CD4-positive, alpha-beta T cell treated with Interleukin-10 for 1 hour (primary cell): ENCODE measurements at regions not wholly inside any gene's neighbourhood (a gene's known extent, or its start where the extent isn't known, plus 50 kb on each side); places are given as distances from the start of the nearest gene placed in this dataset.

Experiments
- DNase-seq: peaks from one replicate; pipeline ENCODE4 v3.0.0-alpha.2; 2020

DNA sequence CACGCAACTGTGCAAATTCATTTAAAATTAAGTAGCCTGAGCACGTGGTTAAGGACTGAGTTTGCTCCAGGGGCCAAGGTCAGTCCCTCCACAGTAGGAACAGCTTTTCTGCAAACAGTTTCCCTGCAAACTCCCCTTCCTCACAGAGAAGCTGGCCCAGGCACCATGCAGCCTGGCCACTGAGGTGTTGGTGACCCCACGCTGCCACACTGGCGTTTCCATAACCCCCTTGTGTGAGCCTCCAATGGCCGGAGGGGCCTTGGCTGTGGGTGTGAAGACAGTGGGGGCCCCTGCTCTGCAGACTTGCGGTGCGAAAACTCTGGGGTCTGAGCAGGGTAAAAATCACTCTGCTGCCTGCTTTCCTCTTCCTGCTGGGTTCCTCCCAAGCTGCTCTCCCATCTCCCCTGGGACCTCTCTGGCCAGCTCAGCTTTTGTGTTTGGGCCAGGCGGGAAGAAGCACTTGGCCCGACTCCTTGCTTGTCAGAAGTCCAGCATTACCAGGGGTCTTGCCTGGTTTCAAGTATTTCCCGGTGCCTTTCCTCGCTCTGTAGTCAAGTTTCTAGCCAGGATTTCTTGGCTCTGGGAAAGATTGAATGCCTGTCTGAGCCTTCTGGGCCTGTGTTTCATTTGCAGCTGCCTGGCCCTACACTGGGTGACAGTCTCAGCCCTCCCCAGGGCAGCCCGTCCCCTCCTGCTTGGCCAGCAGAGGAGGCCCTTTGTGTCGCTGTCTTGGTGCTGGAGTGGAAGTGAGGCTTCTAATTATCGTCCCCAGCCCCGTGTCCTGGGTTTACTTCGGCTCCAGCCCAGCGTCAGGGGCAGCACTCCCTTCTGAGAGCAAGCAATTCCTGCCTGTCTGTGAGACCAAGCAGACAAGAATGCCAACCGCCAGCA lies 131.4 kb upstream of the SLC1A4 start:
- no peak for DNase-seq

DNA sequence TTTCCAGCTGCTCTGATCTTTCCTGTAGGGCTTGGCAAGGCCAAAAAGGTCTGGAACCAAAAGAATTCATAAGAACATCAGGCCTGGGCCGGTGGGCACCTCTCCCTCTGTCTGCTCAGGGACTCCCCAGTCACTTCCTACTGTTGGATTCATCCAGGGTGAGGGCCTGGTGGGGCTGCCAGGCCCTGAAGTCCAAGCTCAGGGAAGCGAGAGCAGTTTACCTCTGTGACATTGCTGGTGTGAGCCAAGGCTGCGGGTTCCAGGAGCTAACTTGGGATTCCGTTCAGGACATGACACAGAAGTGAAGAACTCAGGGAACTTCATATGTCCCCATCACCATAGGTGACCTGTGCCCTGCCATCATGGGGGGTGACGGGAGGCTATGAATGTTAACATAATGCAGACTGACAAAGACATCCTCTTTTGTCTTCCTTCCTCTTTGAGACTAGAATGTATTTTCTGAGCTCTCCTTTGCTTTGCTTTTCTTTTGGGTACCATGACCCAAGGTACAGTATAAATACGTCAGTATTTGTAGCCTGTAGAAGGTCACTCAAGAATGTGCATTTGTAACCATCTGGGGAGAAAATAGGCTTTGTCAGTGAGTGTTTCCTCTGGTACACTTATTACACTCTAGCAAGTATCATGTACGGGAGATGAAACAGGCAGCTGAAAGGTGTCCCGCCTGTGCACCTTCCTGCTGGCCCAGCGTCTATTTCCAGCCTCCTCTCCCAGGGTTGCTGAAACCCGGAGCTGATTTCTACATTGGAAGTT lies 130.5 kb upstream of the SLC1A4 start:
- no peak for DNase-seq

DNA sequence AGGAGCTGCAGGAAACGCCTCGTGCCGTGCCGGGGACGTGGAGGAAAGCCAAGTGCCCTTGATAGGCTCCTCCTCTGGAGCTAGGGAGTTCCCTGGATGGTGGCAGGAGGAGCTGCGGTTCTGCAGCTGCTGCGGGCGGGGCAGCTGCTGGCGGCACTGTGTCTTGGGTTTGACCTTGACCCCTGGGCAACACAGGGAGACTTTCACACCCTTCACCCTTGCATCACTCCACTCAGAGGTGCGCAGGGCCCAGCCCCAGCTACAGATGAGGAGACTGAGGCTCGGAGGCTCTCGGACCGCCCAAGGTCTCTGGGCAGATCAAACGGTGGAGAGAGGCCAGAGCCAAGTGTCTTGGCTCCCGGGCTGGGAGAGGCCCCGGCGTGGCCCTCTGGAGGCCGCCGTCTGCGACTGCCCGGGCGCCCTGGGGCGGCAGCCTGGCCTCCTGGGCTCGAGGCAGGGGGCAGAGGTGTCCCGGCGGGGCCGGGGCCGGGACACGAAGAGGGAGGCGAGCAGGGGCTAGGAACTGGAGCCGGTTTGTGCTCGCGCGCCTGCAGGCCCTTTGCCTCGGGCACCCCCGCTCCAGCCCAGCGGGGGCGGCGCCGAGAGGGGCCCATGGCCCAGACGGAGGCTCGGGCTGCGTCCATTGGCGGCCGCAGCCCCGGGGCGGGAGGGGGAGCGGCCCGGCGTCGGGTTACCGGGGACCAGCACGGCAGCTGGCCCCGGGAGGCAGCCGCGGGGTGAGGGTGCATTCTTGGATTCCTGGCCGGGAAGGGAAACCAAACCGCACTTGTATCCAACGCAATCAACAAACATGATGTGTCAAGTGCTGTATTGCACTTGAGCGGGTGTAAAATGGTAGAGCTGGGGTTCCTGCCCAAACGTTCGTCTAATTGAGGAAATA lies 129.6 kb upstream of the SLC1A4 start:
- DNase-seq = no peak

DNA sequence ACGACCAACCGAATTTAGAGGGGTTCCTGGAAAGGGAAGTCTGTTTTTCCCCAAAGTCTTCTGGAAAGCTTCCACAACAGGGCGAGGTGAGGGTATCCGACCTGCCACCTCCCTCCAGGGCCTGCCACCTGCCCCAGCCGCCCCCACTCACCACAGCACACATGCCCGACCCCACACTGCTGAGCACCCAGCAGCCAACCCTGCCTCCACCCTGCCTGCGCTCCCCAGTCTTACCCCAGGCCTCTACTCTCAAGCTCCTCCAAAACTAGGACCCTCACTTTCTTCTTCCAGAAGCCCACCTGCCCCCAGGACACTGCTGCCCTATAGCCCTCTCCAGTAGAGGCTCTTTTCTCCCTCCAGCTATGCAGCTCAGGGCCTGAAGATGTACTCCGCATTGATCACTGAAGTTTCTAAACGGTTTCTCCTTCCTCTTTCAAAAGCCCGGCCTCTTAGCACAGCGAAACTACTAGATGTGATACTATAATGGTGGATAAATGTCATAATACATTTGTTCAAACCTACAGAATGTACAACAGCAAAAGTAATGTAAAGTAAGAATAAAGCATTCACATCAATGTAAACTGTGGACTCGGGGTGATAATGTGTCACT lies 128.8 kb upstream of the SLC1A4 start:
- DNase-seq = no peak

DNA sequence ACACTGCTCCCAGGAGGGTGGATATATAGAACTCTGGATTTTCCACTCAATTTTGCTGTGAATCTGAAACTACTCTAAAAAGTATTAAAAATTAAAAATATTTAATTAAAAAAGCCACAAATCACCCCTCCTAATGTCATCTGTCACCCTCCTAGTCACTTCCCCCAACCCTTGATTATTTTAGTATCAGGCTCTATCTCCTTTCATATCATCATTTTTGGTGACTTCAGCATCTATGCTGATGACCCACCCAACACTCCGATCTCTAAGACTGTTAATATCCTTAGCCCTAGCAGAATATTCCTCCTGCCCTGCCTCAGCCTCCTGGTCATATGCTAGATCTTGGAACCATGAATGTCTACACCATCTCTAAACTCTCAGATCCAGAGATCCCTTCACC lies 128.3 kb upstream of the SLC1A4 start:
- no peak for DNase-seq

DNA sequence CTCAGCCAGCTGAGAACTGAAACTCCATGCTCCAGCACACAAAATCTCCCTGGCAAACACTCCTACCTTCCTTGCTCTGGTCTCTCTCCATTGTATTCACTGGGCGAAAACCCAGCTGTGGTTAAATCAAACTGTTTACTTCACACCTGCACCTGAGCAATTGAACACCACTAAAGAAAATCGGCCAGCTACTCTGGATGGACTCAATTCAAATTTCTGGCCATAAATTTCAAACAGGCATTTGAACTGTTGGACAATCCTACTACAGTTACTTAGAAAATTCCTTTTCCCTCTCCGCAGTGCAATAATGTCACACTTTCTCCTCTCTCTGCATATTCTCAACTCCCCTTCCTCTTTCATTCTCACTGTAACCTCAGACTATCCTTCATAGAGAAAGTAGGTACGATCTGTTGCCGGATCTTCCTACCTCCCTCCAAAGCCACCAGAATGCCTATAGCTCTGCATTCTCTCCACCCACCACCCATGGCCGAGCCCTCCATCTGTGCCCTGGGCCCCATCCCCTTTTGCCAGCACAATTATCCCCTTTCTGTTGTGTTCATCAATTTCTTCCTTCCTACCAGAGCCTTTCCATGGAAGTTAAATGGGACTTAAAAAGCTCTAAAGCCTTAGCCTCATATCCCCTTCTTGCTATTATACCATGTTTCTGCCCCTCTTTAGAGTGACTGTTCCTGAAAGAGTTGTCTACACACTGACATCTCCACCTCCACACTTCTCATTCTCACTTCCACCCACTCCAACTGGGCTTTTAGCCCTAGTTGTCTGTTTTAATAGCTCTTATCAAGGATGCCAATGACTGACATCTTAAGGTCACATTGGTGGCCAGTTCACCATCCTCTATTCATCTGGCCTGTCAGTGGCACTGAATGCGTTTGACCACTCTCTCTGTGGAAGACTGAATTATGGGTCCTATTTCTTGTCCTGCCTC lies 127.5 kb upstream of the SLC1A4 start:
- DNase-seq = no peak

DNA sequence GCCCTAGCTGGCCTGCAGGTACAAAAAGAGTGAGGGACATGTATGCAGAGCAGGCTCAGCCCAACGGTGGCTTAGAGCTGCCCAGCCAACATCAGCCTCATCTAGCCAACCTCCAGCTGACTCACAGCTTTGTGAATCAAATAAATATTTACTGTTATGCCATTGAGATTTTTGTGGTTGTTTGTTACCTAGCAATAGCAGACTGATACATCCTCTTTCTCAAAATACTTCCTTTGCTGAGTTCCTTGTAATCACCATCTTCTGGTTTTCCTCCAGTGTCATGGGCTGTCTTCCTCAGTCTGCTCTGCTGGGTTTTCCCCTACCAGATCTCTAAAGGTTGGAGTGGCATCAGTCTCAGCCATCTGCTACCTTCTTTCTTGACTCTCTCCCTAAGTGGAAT lies 126.6 kb upstream of the SLC1A4 start:
- no peak for DNase-seq

DNA sequence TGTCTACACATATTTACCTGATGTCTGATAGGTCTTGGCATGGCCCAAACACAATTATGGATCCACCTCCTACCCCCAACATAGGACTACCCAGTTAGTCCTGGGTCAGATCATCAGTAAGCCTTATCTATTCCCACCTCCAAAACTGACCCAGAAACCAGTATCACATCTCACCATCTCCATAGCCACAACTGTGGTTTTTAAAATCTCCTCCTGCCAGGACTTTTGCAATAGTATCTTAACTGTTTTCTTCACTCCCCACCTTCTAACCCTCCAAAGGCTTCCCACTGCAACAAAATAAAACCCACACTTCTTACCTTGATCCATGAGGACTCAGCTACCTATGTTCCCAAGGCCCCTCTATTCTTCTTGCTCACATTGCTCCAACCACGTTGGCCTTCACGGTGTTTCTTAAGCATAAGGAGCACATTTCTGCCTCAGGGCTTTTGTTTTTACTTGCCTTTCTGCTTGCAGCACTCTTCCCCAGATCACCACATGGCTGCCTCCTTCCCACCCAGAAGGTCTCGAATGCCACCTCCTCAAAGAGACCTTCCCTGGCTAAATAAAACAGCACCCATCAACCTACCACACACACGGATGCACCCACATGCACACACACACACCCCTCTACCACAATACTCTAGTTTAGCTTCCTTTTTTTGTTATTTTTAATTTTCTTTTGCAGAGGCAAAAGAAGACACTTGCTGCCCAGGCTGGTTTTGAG lies 125.9 kb upstream of the SLC1A4 start:
- DNase-seq = no peak

DNA sequence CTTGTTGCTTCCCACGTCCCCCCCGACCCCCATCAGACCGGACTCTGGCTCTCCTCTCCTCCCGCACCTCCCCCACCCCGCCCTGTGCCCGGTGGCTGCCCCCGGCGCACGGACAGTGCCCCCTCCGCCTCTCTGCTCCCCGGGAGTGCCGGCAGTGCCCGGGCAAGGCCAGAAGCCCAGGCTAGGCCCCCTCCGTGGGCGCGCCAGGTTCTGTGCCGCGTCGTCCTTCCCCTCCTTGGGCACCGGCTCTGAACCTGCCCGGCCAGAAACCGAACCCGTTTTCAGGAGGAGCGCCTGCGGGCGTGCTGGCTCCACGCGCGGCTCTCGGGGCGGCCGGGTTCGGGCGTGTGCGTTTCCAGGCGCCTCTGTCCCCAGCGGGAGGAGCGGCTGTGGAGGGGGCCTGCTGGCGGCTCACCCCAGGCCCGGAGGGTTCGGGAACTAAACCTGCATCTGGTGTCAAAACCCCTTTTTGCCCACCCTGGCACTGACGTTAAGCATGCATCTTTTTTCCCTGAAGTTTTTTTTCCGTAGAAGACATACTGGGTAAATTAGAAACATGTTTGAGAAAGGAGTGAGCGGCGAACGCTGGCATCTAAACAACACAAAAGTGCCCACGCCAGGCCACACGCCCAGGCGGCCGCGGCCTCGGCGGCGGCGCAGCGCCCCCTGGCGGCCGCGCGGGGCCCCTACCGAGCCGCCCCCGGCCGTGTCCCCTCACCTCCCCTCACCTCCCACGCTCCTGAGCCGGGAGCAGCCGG lies 123.9 kb upstream of the SLC1A4 start:
- DNase-seq = peak; percentile 71

DNA sequence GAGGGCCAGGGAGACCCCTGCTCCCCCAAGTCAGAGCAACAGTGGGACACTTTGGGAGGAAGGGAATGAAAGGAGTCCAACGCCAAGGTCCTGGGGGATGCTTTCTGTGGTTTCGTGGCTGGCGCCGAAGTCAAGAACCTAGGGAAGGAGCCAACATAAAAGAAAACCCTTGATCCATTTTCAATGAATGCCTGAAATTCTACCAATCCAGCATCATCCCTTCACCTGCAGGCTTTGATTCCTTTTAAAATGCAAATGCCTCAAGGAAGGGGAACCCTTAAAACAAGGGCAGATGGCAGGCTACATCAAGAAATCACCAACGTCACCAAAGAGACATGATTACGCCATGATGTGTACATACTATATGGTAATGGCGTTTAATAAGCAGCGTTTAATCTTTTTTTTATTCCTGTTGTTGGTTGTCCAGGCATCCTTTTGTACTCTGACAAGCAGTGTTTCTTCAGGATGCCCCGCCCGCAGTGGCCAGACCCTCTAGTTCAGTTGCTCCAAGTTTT lies 123.3 kb upstream of the SLC1A4 start:
- no peak for DNase-seq

DNA sequence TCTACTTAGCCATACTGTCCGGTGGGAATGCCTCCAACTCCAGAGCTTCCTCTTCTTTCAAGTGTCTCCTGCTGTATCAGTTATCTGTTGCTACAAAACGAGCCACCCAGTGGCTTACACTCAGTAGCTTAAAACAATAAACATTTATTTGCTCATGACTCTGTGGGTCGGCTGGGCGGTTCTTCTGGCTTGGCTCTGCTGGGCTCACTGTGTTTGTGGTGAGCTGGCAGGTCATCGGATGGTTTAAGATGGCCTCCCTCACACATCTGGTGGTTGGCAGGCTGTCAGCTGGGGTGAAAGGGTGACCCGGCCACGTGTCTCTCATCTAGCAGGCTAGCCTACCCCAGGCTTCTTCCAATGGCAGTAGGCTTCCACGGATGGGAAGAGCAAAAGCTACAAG lies 122.4 kb upstream of the SLC1A4 start:
- no peak for DNase-seq

DNA sequence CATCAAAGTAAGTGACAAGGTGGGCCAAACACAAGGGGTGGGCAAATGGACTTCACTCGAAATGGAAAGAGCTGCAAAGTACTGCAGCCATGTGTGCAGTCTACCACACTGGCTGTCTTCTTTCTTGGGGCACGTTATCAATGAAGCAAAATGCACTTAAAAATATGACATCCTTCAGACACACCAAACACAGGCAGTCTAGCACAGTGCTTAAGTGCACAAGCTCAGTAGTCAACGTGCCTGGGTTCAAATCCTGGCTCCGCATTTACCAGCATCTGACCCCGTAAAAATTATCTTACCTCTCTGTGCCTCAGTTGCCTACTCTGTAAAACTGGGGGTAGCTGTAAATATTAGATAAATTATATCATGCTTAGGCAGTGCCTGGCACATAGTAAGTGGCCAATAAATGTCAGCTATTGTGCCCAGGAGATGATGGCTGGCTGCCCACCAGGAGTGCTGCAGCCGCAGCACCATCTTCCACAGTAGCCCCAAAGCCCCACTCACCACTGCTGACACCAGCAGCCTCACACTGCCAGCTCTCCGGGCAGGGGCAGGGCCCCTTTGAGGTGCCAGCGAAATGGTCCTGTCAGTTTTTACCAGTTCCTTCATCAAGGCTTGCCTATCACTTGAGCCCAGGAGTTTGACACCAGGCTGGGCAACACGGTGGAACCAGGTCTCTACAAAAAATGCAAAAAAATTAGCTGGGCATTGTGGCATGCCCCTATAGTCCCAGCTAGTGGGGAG lies 121.8 kb upstream of the SLC1A4 start:
- no peak for DNase-seq

DNA sequence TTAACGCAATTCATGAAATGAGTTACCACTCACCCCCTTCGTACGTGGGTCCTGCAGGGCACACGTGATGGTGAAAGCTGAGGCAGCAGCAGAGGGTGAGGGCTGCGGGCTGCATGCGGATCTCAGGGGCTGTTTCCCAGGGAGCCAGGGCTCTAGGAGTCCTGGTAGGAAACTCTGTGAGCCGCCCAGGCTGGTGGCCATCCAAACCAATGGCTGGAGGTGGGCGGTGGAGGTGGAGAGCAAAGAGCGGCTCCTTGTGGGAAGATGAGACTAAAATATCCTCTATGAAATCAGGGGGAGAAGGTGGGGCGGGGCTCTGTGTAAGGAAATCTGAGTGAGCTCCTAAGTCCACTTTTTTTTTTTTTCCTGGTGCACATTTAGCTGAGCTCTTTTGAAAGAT lies 120.1 kb upstream of the SLC1A4 start:
- no peak for DNase-seq

DNA sequence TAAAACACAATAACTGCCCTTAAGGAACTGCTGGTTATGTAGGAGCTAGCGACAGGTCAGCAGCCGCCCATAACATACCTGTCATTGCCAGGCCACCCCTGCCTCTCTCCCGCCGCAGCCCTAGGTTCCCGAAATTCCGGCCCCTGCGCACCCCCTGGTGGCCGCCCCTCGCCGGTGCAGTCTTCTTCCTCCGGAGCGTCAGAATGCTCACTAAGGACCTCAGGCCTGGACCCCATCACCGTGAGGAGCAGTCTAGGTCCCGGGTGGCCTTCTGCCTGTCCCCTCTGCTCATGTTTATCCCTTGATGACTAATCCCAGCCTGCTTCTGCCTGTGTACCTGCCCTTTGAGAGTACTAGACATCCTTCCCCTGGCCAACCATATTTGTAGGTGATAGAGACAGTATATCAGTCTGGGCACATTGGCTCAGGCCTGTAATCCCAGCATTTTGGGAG lies 115.7 kb upstream of the SLC1A4 start:
- DNase-seq = peak; percentile 82

DNA sequence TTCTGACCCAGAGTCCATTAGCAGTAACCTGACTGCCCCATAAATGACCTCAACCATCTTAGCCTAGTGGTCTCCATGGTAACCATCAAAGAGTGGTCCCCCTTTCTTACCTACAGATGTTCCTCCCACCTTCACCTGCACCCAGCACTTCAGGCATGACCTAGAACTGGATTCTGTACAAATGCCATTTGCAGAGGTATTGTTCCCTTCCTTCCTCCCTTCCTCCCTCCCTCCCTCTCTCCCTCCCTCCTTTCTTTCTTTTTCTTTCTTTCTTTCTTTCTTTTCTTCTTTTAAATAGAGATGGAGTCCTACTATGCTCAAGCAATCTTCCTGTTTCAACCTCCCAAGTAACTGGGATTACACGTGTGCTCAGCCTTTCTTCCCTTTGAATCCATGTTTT lies 114.6 kb upstream of the SLC1A4 start:
- DNase-seq = no peak

DNA sequence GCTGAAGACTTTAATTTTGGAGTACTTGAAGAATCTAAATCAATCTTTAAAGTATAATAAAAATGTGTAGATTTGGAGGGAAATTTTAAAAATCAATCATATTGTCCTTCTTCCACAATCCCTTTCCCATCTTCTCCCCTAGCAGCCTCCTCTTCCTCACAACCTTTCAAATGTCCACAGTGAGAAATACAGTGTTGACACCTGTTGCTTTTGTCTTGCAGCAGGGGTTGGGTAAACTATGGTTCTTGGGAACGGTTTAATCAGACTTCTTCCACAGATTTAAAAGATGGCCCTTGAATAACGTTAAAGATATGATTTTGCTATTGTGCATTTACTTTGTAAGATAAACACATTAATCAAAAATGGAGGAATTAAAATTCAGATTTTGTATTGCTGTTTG lies 113.8 kb upstream of the SLC1A4 start:
- no peak for DNase-seq

DNA sequence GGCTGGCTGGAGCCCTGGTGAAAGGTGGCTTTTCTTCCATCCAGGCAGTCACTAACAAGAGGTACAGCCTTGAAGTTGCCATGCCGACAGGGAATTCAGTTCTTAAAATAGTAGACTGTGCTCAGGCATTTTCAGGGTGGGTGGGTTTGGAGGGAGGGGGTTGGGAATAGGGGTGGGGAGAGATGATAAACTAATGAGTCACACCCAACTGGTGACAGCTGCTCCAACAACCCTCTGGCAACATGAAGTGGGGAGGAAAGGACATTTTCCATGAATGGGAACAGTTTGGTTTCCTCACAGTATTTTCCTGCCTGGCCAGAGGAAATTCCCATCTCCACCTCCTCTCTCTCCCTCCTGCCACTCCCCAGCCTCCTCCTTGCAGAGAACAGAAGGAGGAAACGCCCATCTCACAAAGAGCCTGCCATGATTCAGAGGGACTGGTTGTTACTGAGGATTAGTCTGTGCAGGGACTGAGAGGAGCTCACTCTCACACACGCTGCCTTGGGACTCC lies 113.0 kb upstream of the SLC1A4 start:
- no peak for DNase-seq

DNA sequence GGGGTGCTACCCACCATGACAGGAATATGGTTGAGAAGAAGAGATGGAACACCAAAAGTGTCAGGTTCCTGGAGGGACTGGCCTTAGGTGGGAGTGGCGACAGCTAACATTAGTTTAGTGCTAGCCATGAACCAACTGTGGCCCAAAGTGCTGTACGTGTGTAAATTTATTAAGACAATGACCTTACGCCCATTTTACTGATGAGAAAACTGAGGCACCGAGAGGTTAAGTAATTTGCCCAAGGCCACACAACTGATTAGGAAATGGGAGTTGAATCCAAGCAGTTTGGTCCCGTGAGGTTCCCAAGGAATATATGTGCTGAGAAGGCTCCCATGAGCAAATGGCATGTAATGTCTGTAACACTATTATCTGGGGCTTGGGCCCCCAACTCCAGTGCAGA lies 109.5 kb upstream of the SLC1A4 start:
- no peak for DNase-seq
